CD14-positive monocyte (primary cell): ENCODE measurements at regions not wholly inside any gene's neighbourhood (a gene's known extent, or its start where the extent isn't known, plus 50 kb on each side); places are given as distances from the start of the nearest gene placed in this dataset.

ENCODE experiments used
- DNase-seq, 3 donors: peaks; one replicate each; pipeline ENCODE4 v3.0.0-alpha.2; 2011 to 2022
- H2AFZ ChIP-seq: 2 replicates; pipeline ENCODE4 v1.6.0; 2012; ENCODE audit warnings: mild to moderate bottlenecking, low read depth, low read length, inconsistent platforms; ENCODE audit not compliant: insufficient read depth, poor library complexity, severe bottlenecking
- H3K27ac ChIP-seq, 2 donors: 1 replicate in 1 of 2; 2 replicates in 1 of 2; pipeline ENCODE4 v1.5.1; 2012 to 2013; ENCODE audit warnings: low read length in 2 of 2, control low read depth in 1 of 2, inconsistent platforms in 1 of 2, low read depth in 1 of 2, mild to moderate bottlenecking in 1 of 2
- H3K27me3 ChIP-seq, 2 donors: one replicate each; pipeline versions ENCODE4 v1.6.0 to v1.6.1; 2011 to 2013; ENCODE audit warnings: low read length in 2 of 2; ENCODE audit not compliant: control insufficient read depth in 2 of 2, insufficient read depth in 2 of 2
- H3K36me3 ChIP-seq, 2 donors: replicated peaks in 1 of 2; 1 replicate in 1 of 2; 2 replicates in 1 of 2; pipeline versions ENCODE4 v1.5.1 to v1.6.1; 2012 to 2013; ENCODE audit warnings: low read length in 2 of 2, control low read depth in 1 of 2, inconsistent platforms in 1 of 2, mild to moderate bottlenecking in 1 of 2; ENCODE audit not compliant: insufficient read depth in 2 of 2, control insufficient read depth in 1 of 2
- H3K4me1 ChIP-seq, 2 donors: 1 replicate in 1 of 2; 2 replicates in 1 of 2; pipeline versions ENCODE4 v1.5.1 to v1.6.1; 2012 to 2013; ENCODE audit warnings: low read length in 2 of 2, control low read depth in 1 of 2, inconsistent platforms in 1 of 2, mild to moderate bottlenecking in 1 of 2, moderate library complexity in 1 of 2; ENCODE audit not compliant: insufficient read depth in 2 of 2, control insufficient read depth in 1 of 2
- H3K4me2 ChIP-seq: replicated peaks from 2 replicates; pipeline ENCODE3; 2012; ENCODE audit warnings: low read length, moderate library complexity, mild to moderate bottlenecking; ENCODE audit not compliant: poor library complexity, severe bottlenecking; ENCODE audit errors: extremely low read depth
- H3K4me3 ChIP-seq, 3 experiments: fragments of 200-600 bp in 1 of 3; sonication (generic) in 1 of 3; replicated peaks in 1 of 3; 1 replicate in 2 of 3; 2 replicates in 1 of 3; pipeline ENCODE4 v1.5.1; 2011 to 2013; ENCODE audit warnings: low read length in 3 of 3, mild to moderate bottlenecking in 3 of 3, control low read depth in 2 of 3, low read depth in 2 of 3, inconsistent platforms in 1 of 3, moderate library complexity in 1 of 3
- H3K79me2 ChIP-seq: 2 replicates; pipeline ENCODE4 v1.6.0; 2012; ENCODE audit warnings: mild to moderate bottlenecking, control low read depth, inconsistent platforms, low read length, moderate library complexity; ENCODE audit not compliant: insufficient read depth
- H3K9ac ChIP-seq: 2 replicates; pipeline ENCODE4 v1.6.0; 2017; ENCODE audit warnings: low read length, mild to moderate bottlenecking; ENCODE audit not compliant: insufficient read depth, poor library complexity, severe bottlenecking
- H3K9me3 ChIP-seq, 2 donors: replicated peaks in 1 of 2; 1 replicate in 1 of 2; 2 replicates in 1 of 2; pipeline versions ENCODE4 v1.5.1 to v1.6.1; 2012 to 2013; ENCODE audit warnings: low read length in 2 of 2, control low read depth in 1 of 2; ENCODE audit not compliant: control insufficient read depth in 1 of 2, insufficient read depth in 1 of 2
- H4K20me1 ChIP-seq: 2 replicates; pipeline ENCODE4 v1.6.0; 2012; ENCODE audit warnings: mild to moderate bottlenecking, low read length, control low read depth, moderate library complexity; ENCODE audit not compliant: insufficient read depth
- H3K27ac Mint-ChIP-seq, 7 donors: one replicate each; pipeline ENCODE4 v1.8.0; 2020; ENCODE audit warnings: mild to moderate bottlenecking in 7 of 7, mixed read lengths in 7 of 7, moderate library complexity in 6 of 7, inconsistent platforms in 2 of 7
- H3K27me3 Mint-ChIP-seq, 3 donors: one replicate each; pipeline ENCODE4 v1.8.0; 2021 to 2022; ENCODE audit warnings: low read depth in 3 of 3, mild to moderate bottlenecking in 3 of 3, mixed read lengths in 3 of 3, moderate library complexity in 3 of 3, inconsistent platforms in 1 of 3
- H3K36me3 Mint-ChIP-seq, 2 donors: one replicate each; pipeline ENCODE4 v1.8.0; 2020; ENCODE audit warnings: mixed read lengths in 2 of 2, inconsistent platforms in 1 of 2, mild to moderate bottlenecking in 1 of 2
- H3K4me1 Mint-ChIP-seq: one replicate; pipeline ENCODE4 v1.8.0; 2020; ENCODE audit warnings: mild to moderate bottlenecking, mixed read lengths
- H3K4me3 Mint-ChIP-seq, 2 donors: one replicate each; pipeline ENCODE4 v1.8.0; 2020; ENCODE audit warnings: mild to moderate bottlenecking in 2 of 2, mixed read lengths in 2 of 2, moderate library complexity in 1 of 2
- H3K9me3 Mint-ChIP-seq, 7 donors: one replicate each; pipeline ENCODE4 v1.8.0; 2020 to 2022; ENCODE audit warnings: mixed read lengths in 7 of 7, mild to moderate bottlenecking in 6 of 7, moderate library complexity in 6 of 7, inconsistent platforms in 2 of 7
- CTCF ChIP-seq: fragments of 200-600 bp; IDR thresholded peaks from one replicate; pipeline ENCODE4 v1.8.0; 2022; ENCODE audit warnings: antibody characterized with exemption, mild to moderate bottlenecking
- WGBS: methylation state at CpG from one replicate; pipeline ENCODE4 v1.1.5; 2013; ENCODE audit warnings: missing lambda C conversion rate; ENCODE audit not compliant: insufficient coverage; 5-methylcytosine and 5-hydroxymethylcytosine counted together
- intact Hi-C, 2 donors: fragments of 100-400 bp; cut with micrococcal nuclease; formaldehyde crosslinking; loops; one replicate each; pipeline versions ENCODE4 v1.15.0 to v1.15.1; 2023

- no peak overlapping the region for H3K9ac ChIP-seq
- intact Hi-C loops = no loop called here
- no peaks in the 10 kb centered on the region for H3K4me1 ChIP-seq
- TF ChIP-seq CTCF = no peak
- H3K27ac ChIP-seq = no peak overlapping the region
- no peak overlapping the region for H3K4me2 ChIP-seq
- H4K20me1 ChIP-seq = no peaks in the 10 kb centered on the region
- H3K9me3 ChIP-seq = no peaks in the 10 kb centered on the region
- Mint-ChIP-seq H3K4me1 (no peaks in the 10 kb centered on the region), H3K27ac (no peak overlapping the region), H3K4me3 (no peak overlapping the region), H3K36me3 (no peaks in the 10 kb centered on the region), H3K27me3 (peaks cover 0 to under 1% (median 0%) of the 10 kb centered on the region in 3 donors), H3K9me3 (no peaks in the 10 kb centered on the region)
- H2AFZ ChIP-seq = no peak overlapping the region
- 100% methylated on average over 1 of the region's 2 CpGs for WGBS
- H3K4me3 ChIP-seq = no peak overlapping the region
- no peak for DNase-seq
- no peaks in the 10 kb centered on the region for H3K27me3 ChIP-seq
- no peaks in the 10 kb centered on the region for H3K79me2 ChIP-seq
- no peaks in the 10 kb centered on the region for H3K36me3 ChIP-seq
Observed at GRCh38 chr15:60079210-60079609, 75.1 kb downstream of the FOXB1 start.

- H3K27me3 ChIP-seq = no peaks in the 10 kb centered on the region
- H3K27ac ChIP-seq = no peak overlapping the region
- Mint-ChIP-seq H3K9me3 (no peaks in the 10 kb centered on the region), H3K36me3 (no peaks in the 10 kb centered on the region), H3K4me1 (no peaks in the 10 kb centered on the region), H3K4me3 (no peak overlapping the region), H3K27me3 (peaks cover 0 to 2% (median 0%) of the 10 kb centered on the region in 3 donors), H3K27ac (no peak overlapping the region)
- TF ChIP-seq CTCF = no peak
- DNase-seq = no peak
- H3K4me3 ChIP-seq = no peak overlapping the region
- no peaks in the 10 kb centered on the region for H4K20me1 ChIP-seq
- no peaks in the 10 kb centered on the region for H3K9me3 ChIP-seq
- no peaks in the 10 kb centered on the region for H3K4me1 ChIP-seq
- H3K36me3 ChIP-seq = no peaks in the 10 kb centered on the region
- no peak overlapping the region for H2AFZ ChIP-seq
- intact Hi-C loops = no loop called here
- WGBS = 83% methylated on average over 2 of the region's 3 CpGs
- no peak overlapping the region for H3K4me2 ChIP-seq
- no peak overlapping the region for H3K9ac ChIP-seq
- no peaks in the 10 kb centered on the region for H3K79me2 ChIP-seq
Observed at GRCh38 chr15:60081976-60082375, 77.9 kb downstream of the FOXB1 start.
